Kidney epithelial cell (primary cell): ENCODE measurements at regions not wholly inside any gene's neighbourhood (a gene's known extent, or its start where the extent isn't known, plus 50 kb on each side); places are given as distances from the start of the nearest gene placed in this dataset.
A peak's percentile ranks its signal among the peaks of the same experiment; 100 is the strongest.

Source experiments
- DNase-seq: peaks from one replicate; pipeline ENCODE4 v3.0.0-alpha.2; 2010; ENCODE audit warnings: low read depth
- H3K27me3 ChIP-seq: 2 replicates; pipeline ENCODE4 v1.6.0; 2011; ENCODE audit warnings: low read length; ENCODE audit not compliant: control insufficient read depth, insufficient read depth
- H3K36me3 ChIP-seq: 2 replicates; pipeline ENCODE4 v1.5.1; 2011; ENCODE audit warnings: low read length; ENCODE audit not compliant: control insufficient read depth, insufficient read depth
- H3K4me3 ChIP-seq: 2 replicates; pipeline ENCODE4 v1.5.1; 2011; ENCODE audit warnings: low read depth, mild to moderate bottlenecking, control low read depth, low read length
- TF ChIP-seq, protein P1 (sequence below): IDR thresholded peaks from 2 replicates; pipeline ENCODE4 v1.5.1; 2011; ENCODE audit warnings: mild to moderate bottlenecking, moderate library complexity, low read length, control low read depth, inconsistent platforms; ENCODE audit not compliant: insufficient read depth, poor library complexity, severe bottlenecking

DNA sequence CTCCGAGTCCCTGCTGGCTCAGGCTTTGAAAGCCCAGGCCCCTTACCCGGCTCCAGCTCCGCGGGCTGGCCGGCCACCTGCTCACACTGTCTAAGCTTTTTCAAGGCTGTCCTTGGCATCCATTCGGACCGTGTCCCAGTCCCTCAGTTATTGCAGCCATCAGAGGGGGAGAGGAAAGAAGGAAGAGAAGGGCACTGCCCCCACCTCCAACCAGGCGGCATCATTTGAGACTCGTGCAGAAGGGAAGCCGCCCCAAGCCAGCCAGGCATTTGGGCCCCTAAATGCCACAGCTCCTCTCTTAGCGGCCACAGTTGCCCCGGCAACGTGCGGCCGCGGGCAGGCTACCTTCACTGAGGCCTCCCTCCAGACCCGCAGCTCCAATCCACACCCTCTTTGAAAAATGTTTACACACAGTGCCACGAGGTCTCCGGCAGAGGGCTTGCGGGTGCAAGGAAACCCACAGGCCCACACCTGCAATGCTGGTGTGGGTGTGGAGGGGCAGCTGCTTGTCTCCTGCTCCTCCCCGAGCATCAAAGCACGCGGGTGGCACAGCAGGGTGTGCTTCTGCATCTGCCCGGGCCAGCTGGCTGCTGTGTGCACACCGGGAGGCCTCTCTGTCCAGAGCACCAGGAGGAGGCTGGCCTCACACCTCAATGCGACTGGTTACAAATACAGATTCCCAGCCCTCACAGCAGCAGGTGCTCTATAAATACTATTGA is 124.4 kb downstream of the CTTN start:
- no peak for DNase-seq
- no peaks in the 10 kb centered on the region for H3K36me3 ChIP-seq
- TF ChIP-seq, protein P1, sequence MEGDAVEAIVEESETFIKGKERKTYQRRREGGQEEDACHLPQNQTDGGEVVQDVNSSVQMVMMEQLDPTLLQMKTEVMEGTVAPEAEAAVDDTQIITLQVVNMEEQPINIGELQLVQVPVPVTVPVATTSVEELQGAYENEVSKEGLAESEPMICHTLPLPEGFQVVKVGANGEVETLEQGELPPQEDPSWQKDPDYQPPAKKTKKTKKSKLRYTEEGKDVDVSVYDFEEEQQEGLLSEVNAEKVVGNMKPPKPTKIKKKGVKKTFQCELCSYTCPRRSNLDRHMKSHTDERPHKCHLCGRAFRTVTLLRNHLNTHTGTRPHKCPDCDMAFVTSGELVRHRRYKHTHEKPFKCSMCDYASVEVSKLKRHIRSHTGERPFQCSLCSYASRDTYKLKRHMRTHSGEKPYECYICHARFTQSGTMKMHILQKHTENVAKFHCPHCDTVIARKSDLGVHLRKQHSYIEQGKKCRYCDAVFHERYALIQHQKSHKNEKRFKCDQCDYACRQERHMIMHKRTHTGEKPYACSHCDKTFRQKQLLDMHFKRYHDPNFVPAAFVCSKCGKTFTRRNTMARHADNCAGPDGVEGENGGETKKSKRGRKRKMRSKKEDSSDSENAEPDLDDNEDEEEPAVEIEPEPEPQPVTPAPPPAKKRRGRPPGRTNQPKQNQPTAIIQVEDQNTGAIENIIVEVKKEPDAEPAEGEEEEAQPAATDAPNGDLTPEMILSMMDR, result peak; percentile 39
- H3K27me3 ChIP-seq, result peaks cover 8% of the 10 kb centered on the region
- H3K4me3 ChIP-seq, result no peak overlapping the region

DNA sequence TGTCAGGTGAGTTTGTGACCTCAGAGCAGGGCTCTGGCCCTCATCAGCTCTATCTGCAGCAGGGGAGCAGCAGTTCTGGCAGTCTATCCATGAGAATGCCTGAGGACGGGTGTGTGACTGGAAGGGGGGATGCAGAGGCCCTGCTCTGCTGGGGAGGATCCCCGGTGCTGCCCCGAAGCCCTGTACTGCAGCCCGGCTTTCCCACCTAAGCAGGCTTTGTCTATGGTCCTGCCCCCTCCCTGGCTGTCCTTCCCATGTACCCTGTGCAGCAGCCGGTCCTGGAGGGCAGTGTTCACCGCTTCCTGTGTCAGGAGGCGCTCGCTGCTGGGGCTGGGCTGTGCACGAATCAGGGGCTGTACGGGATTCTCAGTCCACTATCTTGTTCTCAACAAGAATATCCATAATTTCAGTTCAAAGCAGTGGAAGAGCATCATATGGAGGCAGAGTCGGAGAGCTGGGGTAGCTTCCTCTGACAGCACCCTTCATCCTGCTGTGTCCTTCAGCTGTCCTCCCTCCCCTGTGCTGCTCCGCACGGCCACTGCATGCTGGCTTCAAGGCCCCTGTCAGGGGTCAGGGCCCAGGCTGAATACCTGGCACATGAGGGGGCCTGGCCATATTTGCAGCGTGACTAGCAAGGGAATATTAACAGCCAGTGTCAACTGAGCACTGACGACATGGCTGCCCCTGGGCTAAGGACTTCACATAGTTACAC is 125.2 kb downstream of the CTTN start:
- Histone ChIP-seq H3K36me3 (no peaks in the 10 kb centered on the region), H3K4me3 (no peak overlapping the region), H3K27me3 (peaks cover 8% of the 10 kb centered on the region)
- TF ChIP-seq, protein P1, result no peak
- no peak for DNase-seq

DNA sequence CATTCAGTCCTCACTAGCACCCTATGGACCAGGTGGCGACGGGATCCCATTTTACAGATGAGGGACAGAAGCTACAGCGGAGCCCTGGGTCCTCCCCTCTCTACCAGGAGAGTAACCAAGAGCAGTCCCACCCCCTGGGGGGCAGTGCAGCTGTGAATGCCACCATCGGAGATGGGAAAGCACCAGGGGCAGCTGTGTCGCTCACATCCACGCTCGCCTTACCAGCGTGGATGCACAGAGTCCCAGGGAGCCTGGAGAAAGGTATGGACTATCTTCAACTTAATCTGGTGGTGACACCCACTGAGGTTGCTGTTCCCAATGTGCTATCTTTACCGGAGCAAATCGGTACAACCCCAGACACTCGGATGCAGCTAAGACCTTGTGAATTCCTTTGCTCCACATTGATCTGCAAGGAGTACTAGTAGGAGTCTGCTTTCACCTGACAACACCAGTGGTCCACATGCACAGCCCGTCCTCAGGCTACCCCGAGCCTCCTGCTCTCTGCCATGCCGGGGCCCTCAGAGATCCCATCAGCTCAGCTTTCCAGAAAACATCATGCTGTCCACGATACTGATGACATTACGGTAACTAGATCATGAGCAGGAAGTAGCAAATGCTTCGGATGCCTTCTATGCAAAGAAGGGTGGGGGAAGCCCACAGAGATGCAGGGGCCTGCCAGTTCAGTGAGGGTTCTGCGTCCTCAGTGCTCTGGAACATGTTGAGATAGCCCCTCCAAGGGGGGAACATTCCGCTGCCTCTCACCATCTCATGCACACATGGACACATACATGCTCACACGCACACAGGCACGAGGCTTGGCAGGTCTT is 126.0 kb downstream of the CTTN start:
- TF ChIP-seq, protein P1, result no peak
- Histone ChIP-seq H3K36me3 (no peaks in the 10 kb centered on the region), H3K4me3 (no peak overlapping the region), H3K27me3 (peaks cover 8% of the 10 kb centered on the region)
- DNase-seq, result no peak

DNA sequence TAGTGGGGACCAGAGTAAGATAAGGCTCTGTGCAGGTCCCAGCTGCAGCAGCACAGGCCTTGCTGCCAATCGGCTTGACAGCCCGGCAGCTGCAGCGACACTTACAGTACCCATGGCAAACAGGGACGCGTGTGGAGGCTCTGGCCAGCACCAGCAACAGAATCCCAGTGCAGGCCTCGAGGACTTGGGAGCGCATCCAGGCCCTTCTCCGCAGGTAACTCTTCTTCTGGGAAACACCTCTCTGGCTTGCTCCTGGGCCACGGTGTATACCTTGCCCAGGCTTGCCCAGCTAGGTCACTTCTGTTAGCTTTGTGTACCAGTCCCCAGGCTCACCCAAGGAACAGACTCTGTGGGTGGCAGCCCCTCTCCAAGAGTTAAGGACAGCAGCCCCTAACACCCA is 126.7 kb downstream of the CTTN start:
- no peak for DNase-seq
- Histone ChIP-seq H3K36me3 (no peaks in the 10 kb centered on the region), H3K4me3 (no peak overlapping the region), H3K27me3 (peaks cover 8% of the 10 kb centered on the region)
- TF ChIP-seq, protein P1, result no peak

DNA sequence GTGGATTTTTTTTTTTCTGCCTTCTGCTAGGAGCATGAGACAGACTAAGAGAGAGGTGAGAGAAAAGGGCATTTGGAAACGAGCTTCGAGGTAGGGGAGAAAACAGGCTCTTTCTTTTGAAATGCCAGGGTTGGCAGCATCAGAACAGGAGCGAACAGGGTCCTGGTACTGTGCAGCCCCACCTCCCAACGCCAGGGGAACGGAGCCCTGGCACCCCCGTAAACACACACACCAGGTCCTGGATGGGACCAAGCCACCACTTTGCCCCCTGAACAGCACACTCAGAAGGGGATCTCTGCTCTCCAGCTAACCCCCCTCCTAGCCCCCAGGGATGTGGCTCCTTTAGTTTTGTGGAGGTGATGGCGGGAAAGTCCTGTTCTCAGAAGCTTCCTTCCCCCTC is 127.1 kb downstream of the CTTN start:
- Histone ChIP-seq H3K36me3 (no peaks in the 10 kb centered on the region), H3K4me3 (no peak overlapping the region), H3K27me3 (peaks cover 8% of the 10 kb centered on the region)
- TF ChIP-seq, protein P1, result no peak
- no peak for DNase-seq
